Gastrocnemius medialis (tissue), 4 donors: ENCODE measurements at regions not wholly inside any gene's neighbourhood (a gene's known extent, or its start where the extent isn't known, plus 50 kb on each side); places are given as distances from the start of the nearest gene placed in this dataset.

ENCODE experiments used
- CTCF ChIP-seq, 5 experiments: fragments of 450-650 bp in 3 of 5; fragments of 200-600 bp in 2 of 5; sonication (generic) in 2 of 5; IDR thresholded peaks in 4 of 5; conservative IDR thresholded peaks in 1 of 5; 1 replicate in 4 of 5; 2 replicates in 1 of 5; pipeline ENCODE4 v1.5.1; 2016 to 2019; ENCODE audit warnings: antibody characterized with exemption in 5 of 5, mild to moderate bottlenecking in 3 of 5, moderate library complexity in 3 of 5
- POLR2A ChIP-seq, 2 donors: fragments of 450-650 bp; IDR thresholded peaks; one replicate each; pipeline ENCODE4 v1.6.1; 2017; ENCODE audit warnings: antibody characterized with exemption in 2 of 2, mild to moderate bottlenecking in 2 of 2, moderate library complexity in 2 of 2

DNA sequence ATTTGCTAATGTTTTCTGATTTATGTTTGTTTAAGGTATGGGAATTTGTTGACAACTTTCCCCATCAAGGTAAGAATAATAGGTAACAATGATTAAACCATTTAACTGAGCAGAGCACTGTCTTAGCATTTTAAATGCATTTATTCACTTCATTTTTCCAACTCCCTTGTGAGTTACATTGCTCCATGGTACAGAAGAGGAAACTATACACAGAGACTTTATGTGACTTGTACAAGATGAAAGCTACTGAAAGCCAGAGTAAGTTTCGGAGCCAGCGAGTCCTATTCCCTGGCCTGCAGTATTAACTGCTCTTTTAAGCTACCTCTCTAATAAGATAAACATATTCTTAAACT, 708.8 kb downstream of the HDGFL1 start:
- TF ChIP-seq CTCF (IDR thresholded peaks at IDR 0.05 in 4 of 5, conservative IDR thresholded peaks at IDR 0.05 in 1 of 5) (no peak), POLR2A (IDR thresholded peaks at IDR 0.05) (no peak)
